Loucy (cell line): ENCODE measurements at regions not wholly inside any gene's neighbourhood (a gene's known extent, or its start where the extent isn't known, plus 50 kb on each side); places are given as distances from the start of the nearest gene placed in this dataset.

ENCODE experiments used
- H2AFZ ChIP-seq: fragments of 200-600 bp; sonication (generic); 2 replicates; pipeline ENCODE4 v1.6.0; 2016; ENCODE audit warnings: antibody characterized with exemption, mild to moderate bottlenecking, low read length, moderate library complexity
- H3F3A ChIP-seq: fragments of 200-600 bp; 2 replicates; pipeline ENCODE4 v1.6.0; 2016; ENCODE audit warnings: antibody characterized with exemption, low read depth, mild to moderate bottlenecking
- H3K27me3 ChIP-seq: fragments of 200-600 bp; sonication (generic); 2 replicates; pipeline ENCODE4 v1.6.1; 2014; ENCODE audit warnings: low read length, mild to moderate bottlenecking; ENCODE audit not compliant: insufficient read depth, poor library complexity, severe bottlenecking
- H3K36me3 ChIP-seq: fragments of 200-600 bp; sonication (generic); 2 replicates; pipeline ENCODE4 v1.6.1; 2016; ENCODE audit warnings: low read length; ENCODE audit not compliant: insufficient read depth
- H3K4me1 ChIP-seq: fragments of 200-600 bp; sonication (generic); 2 replicates; pipeline ENCODE4 v1.5.1; 2014; ENCODE audit warnings: low read length, mild to moderate bottlenecking; ENCODE audit not compliant: insufficient read depth, poor library complexity, severe bottlenecking
- H3K4me2 ChIP-seq: fragments of 200-600 bp; sonication (generic); 2 replicates; pipeline ENCODE4 v1.6.0; 2014; ENCODE audit warnings: antibody characterized with exemption, low read length, low read depth, mild to moderate bottlenecking; ENCODE audit not compliant: poor library complexity, severe bottlenecking
- H3K4me3 ChIP-seq: fragments of 200-600 bp; sonication (generic); 2 replicates; pipeline ENCODE4 v1.5.1; 2014; ENCODE audit warnings: low read length, mild to moderate bottlenecking, mixed read lengths; ENCODE audit not compliant: poor library complexity, severe bottlenecking
- H3K79me2 ChIP-seq: fragments of 200-600 bp; sonication (generic); 2 replicates; pipeline ENCODE4 v1.6.1; 2014; ENCODE audit warnings: low read length; ENCODE audit not compliant: insufficient read depth
- H3K9ac ChIP-seq: fragments of 200-600 bp; sonication (generic); 2 replicates; pipeline ENCODE4 v1.6.0; 2014; ENCODE audit warnings: mild to moderate bottlenecking, low read depth, low read length, moderate library complexity; ENCODE audit not compliant: poor library complexity, severe bottlenecking
- H3K9me2 ChIP-seq: fragments of 200-600 bp; sonication (generic); replicated peaks from 2 replicates; pipeline ENCODE4 v1.6.1; 2016; ENCODE audit warnings: low read depth, low read length, mixed read lengths
- H3K9me3 ChIP-seq: fragments of 200-600 bp; sonication (generic); 2 replicates; pipeline ENCODE4 v1.6.1; 2014; ENCODE audit warnings: mild to moderate bottlenecking, antibody characterized with exemption, low read length, low read depth; ENCODE audit not compliant: insufficient read depth
- H4K20me1 ChIP-seq: fragments of 200-600 bp; sonication (generic); 2 replicates; pipeline ENCODE4 v1.6.0; 2014; ENCODE audit warnings: antibody characterized with exemption, low read length, mild to moderate bottlenecking; ENCODE audit not compliant: insufficient read depth, poor library complexity, severe bottlenecking
- EZH2phosphoT487 ChIP-seq: fragments of 200-600 bp; IDR thresholded peaks from 2 replicates; pipeline ENCODE4 v1.6.1; 2018; ENCODE audit warnings: antibody characterized with exemption, mild to moderate bottlenecking, moderate library complexity, borderline replicate concordance
- TF ChIP-seq, protein P1 (sequence below): fragments of 200-600 bp; sonication (generic); conservative IDR thresholded peaks from 2 replicates; pipeline ENCODE4 v1.5.1; 2014; ENCODE audit warnings: mild to moderate bottlenecking, antibody characterized with exemption, low read length

GRCh38 chr6:48628316-48628715 is 517.3 kb upstream of the PTCHD4 start:
- Histone ChIP-seq H3F3A (no peaks in the 10 kb centered on the region), H3K27me3 (no peaks in the 10 kb centered on the region), H3K4me2 (no peak overlapping the region), H3K4me1 (no peaks in the 10 kb centered on the region), H3K79me2 (no peaks in the 10 kb centered on the region), H2AFZ (no peak overlapping the region), H3K4me3 (no peak overlapping the region), H3K36me3 (no peaks in the 10 kb centered on the region), H3K9me2 (no peaks in the 10 kb centered on the region), H4K20me1 (no peaks in the 10 kb centered on the region), H3K9ac (no peak overlapping the region), H3K9me3 (no peaks in the 10 kb centered on the region)
- TF ChIP-seq, protein P1, sequence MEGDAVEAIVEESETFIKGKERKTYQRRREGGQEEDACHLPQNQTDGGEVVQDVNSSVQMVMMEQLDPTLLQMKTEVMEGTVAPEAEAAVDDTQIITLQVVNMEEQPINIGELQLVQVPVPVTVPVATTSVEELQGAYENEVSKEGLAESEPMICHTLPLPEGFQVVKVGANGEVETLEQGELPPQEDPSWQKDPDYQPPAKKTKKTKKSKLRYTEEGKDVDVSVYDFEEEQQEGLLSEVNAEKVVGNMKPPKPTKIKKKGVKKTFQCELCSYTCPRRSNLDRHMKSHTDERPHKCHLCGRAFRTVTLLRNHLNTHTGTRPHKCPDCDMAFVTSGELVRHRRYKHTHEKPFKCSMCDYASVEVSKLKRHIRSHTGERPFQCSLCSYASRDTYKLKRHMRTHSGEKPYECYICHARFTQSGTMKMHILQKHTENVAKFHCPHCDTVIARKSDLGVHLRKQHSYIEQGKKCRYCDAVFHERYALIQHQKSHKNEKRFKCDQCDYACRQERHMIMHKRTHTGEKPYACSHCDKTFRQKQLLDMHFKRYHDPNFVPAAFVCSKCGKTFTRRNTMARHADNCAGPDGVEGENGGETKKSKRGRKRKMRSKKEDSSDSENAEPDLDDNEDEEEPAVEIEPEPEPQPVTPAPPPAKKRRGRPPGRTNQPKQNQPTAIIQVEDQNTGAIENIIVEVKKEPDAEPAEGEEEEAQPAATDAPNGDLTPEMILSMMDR = no peak
- TF ChIP-seq EZH2phosphoT487 = no peak

- Histone ChIP-seq H3K9me3 (no peaks in the 10 kb centered on the region), H4K20me1 (no peaks in the 10 kb centered on the region), H3K27me3 (no peaks in the 10 kb centered on the region), H3K4me1 (no peaks in the 10 kb centered on the region), H3K4me2 (no peak overlapping the region), H3K36me3 (no peaks in the 10 kb centered on the region), H3K9ac (no peak overlapping the region), H3K9me2 (no peaks in the 10 kb centered on the region), H3F3A (no peaks in the 10 kb centered on the region), H3K4me3 (no peak overlapping the region), H2AFZ (no peak overlapping the region), H3K79me2 (no peaks in the 10 kb centered on the region)
- TF ChIP-seq EZH2phosphoT487 = no peak
- TF ChIP-seq, protein P1 = no peak
These were observed 515.4 kb upstream of the PTCHD4 start for GRCh38 chr6:48626421-48626820.

GRCh38 chr6:48624631-48625030 is 513.6 kb upstream of the PTCHD4 start:
- no peak for TF ChIP-seq EZH2phosphoT487
- TF ChIP-seq, protein P1 = no peak
- no peak overlapping the region for H2AFZ ChIP-seq
- H3F3A ChIP-seq = no peaks in the 10 kb centered on the region
- no peaks in the 10 kb centered on the region for H3K36me3 ChIP-seq
- H3K9me3 ChIP-seq = no peaks in the 10 kb centered on the region
- no peaks in the 10 kb centered on the region for H3K9me2 ChIP-seq
- H3K27me3 ChIP-seq = no peaks in the 10 kb centered on the region
- no peak overlapping the region for H3K9ac ChIP-seq
- H4K20me1 ChIP-seq = no peaks in the 10 kb centered on the region
- no peak overlapping the region for H3K4me3 ChIP-seq
- H3K4me2 ChIP-seq = no peak overlapping the region
- H3K4me1 ChIP-seq = no peaks in the 10 kb centered on the region
- H3K79me2 ChIP-seq = no peaks in the 10 kb centered on the region
